Activated T-cell treated with anti-CD3 and anti-CD28 coated beads, Interleukin-2, amount 50 U/mL, for 48 hours (primary cell): ENCODE measurements at regions not wholly inside any gene's neighbourhood (a gene's known extent, or its start where the extent isn't known, plus 50 kb on each side); places are given as distances from the start of the nearest gene placed in this dataset.

Source experiments
- DNase-seq, 2 experiments: peaks; one replicate each; pipeline ENCODE4 v3.0.0-alpha.2; 2020

DNA sequence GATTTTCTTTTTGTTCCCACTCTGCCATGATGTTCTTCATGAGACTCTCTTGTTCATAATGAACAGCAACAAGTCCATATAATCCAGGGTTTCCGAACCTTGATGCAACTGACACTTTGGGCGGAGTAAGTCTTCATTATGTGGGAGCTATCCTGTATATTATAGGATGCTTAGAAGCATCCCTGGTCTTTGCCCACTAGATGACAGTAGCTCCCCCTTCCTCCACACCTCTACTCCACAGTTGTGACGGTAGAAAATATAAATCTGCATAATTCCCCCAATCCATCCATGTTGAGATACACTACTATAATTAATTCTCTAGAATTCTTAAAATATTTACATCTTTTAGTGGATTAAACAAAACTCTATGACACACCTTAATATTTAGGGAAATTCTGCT, 482.2 kb upstream of the CELF4 start:
- DNase-seq = no peak

DNA sequence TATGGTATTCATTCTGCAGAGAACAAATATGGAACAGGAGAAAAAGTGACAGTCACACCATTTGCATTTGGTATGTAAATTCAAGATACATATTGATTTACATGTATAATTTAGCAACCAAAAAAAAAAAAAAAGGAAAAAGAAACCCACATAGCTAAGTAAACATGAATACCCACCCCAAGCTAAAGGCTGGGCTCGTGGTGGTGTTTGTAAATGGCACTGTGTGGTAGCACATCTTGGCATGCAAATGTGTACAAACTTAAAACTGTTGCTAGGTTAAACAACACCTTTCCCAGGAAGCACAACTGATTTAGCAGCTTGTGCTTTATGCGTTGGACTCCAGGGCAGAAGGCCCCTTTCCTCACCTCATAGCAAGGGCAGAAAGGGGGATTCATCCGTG, 481.1 kb upstream of the CELF4 start:
- no peak for DNase-seq

DNA sequence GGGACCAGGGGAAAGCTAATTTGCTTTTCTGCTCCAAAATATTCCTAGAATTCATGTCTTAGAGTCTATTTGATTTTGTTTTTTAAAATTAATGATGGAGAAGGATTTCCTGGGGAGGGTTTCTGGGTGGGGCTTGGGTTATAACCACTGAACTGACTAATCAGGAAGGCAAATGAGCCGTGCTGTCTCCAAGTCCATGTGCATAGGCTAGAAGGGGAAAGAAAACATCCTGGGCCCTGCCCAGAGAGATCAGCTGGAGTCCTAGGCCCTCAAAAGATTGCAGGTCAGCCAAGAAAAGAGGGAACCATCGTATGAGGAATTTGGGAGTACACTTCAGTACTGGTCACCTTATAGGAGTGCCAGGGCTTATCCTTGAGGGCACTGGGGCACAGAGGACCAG, 480.2 kb upstream of the CELF4 start:
- DNase-seq = no peak

DNA sequence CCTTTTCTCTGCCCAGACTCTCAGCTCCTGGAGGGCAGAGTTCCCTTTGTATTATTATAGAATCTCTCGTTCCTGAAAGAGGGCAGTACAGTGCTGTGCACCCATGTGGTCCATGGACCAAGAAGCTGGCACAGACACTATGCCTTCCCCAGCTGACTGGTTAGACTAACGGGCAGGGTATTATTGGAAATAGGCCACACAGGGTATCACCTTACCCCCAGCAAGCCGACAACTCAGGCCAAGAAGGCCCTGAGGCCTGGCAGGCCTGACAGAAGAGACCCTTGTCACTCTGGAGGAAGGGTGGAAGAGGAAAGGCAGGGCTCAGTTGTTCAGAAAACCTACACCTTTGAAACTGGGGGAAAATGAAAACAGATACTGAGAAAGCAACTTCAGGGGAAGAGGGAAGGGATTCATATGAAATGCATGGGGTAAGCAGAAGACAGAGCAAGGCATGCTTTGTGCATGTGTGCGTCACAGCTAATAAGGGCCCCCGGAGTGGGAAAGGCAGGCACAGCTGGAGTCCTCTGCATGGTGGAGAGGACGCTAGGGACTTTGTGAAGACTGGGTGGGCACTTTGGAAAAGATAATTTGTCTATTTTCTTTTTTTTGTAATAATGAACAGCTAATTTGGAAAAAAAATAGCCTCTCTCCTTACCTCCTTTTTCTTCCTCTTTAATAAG, 476.8 kb upstream of the CELF4 start:
- no peak for DNase-seq

DNA sequence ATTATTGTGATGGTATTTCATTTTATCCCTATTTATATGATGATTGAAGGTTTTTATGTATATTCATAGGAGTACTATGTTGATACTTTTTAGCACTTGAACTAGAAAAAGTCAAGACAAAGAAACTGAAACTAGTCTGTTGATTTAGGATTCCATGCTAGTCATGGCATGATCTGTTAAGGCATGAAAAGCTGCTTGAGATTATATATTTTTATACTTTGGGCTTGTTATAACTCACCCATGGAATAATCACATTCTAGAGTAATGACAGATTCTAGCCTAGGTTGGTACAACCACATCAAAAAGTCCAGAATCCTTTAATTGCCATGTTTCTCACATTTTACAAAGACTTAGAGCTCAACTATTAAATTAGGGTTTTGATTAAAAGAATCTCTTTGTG, 472.6 kb upstream of the CELF4 start:
- no peak for DNase-seq

DNA sequence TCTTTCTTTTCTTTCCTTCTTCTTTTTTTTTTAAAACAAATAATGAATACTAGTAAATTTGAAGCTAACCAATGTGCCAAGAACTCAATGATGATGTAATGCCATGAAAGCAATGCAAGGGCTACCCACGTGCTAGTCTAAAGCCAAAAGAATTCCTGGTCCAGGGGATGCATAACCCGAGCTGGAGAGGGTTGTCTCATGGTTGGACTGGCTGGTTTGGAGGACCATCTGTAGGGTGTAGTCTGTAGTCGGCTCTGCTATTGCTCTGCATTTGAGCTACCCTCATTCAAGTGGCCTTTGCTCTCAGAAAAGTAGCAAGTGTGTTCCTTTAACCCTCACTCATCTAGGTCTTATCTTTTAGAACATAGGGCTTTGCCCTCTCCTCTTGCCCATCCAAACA, 469.6 kb upstream of the CELF4 start:
- no peak for DNase-seq

DNA sequence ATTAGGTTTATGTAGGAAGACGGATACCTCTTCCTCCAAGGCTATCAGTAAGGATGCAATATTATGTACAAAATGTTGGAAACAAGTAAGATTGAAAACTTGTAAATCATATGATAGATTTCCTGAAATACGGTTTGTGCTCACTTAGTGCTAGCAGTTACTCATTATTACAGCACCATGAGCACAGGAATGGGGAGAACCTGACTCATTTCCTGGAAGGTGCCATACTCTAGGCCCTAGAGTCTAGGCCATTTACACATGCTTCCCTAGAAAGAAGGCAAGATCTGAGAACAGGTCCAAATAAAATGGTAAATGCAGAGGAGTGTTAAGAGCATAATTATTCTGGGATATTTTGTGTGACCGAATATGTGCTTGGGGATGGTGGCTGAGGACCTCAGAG, 467.7 kb upstream of the CELF4 start:
- no peak for DNase-seq

DNA sequence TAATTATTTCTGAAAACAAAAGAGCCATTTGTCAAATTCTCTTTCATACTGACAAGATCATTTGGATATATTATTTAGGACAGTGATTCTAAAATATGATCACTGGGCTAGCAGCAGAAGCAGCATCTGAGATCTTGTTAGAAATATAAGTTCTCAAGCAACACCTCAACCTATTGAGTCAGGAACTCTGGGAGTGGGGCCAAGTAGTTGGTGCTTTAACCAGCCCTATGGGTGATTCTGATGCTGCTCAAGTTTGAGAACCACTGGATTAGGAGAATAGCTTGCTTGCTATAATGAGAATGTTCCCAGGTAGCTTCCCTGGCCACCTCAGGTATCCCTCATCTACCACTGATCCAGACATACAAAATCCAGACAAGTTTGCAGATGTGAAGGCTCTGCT, 466.9 kb upstream of the CELF4 start:
- no peak for DNase-seq

DNA sequence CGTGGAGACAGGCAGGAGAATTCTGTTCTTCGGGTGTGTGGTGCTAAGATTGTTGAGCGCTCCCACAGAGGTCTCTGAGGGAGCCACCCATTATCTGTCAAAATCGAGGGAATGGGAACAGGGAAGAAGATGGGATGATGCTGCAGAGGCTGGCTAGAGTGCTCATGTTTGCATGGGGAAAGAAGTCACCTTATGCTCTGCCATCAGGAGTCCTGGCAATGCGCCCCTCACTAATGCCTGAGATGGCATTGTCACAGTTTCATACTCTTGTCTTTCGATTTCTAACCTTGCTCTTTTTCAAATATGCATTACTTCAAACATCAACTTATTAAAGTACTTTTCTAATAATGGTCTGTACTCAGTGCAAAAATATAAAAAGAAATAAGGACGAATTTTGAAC, 463.3 kb upstream of the CELF4 start:
- no peak for DNase-seq

DNA sequence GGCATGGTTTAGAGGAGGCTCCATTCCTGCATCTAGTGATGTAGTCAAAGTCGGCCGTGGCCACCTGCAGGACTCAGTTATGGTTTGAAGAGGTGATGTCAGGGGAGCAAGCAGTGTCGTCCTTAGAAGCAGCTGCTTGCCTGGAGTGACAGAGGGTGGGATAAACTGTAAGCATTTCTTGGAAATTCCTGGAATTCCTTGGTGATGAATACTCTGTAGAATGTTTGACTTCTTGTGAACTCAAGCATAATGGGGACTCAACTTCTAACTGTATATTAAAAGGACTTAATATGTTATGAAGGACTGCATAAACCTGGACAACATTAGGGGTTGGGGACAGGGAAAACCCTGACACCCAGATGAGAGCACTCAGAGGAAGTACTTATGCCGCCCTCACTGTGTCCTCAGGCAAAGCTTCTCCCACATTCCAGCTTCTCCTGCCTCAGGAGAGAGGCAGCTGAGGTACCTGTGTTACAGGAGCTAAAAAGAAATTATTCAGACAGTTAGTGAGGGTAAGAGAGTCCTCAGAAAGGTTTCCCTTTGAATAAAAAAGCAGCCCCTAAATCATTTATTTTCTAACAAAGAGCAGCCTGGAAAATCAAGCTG, 459.9 kb upstream of the CELF4 start:
- no peak for DNase-seq

DNA sequence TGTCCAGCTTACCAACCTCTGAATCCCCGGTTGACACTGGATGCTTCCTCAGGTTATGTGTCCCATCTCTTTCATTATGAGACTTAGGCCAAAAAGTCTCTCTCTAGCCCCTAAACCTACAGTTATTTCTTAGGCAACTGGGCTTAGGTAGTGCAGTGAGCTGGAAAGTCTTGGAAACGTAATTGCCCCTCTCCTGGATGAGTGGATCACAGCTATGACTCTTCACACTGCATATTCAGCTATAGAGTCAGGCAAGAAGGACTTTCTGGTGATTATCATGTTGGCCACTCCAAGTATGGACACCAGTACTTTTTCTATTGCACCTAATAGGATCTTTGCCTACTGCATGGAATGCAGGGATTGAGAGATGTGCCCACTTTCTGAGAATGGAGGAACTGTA, 458.3 kb upstream of the CELF4 start:
- DNase-seq = no peak

DNA sequence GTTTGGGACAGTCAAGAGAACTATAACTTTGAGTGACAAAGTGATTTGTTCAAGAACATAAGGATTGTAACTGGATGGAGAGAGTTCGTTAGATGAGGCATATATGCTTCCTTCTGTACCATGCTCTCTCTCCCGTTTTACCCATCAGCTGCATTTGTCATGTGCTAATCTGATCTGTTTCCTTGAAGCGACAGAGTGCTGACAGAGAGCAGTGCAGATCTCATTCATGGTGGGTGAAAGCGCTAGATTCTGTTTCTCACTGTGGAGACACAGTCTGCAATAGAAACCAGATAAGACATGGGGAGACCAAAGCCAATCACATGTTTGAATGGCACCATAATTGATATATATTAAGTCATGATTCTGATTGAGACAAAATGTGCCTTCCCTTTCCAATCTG, 456.6 kb upstream of the CELF4 start:
- DNase-seq = no peak

DNA sequence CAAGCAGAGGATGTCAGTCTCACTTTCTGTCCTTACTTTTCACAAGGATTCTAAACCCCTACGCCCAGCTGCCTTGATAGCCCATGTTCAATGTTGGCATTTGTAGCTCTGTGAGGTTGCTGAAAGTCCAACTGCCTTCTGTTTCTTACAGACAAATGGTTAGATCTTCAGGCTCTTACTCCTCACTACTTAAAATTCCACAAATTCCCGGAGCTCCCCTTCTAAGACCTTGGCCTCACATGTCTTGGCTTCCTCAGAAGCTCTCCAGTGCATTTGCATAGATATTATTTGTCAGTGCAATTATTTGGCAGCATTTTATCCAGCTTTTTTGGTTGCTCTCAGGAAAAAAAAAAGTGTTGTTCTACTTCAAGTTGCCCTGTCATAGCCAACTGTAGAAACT, 453.7 kb upstream of the CELF4 start:
- no peak for DNase-seq

DNA sequence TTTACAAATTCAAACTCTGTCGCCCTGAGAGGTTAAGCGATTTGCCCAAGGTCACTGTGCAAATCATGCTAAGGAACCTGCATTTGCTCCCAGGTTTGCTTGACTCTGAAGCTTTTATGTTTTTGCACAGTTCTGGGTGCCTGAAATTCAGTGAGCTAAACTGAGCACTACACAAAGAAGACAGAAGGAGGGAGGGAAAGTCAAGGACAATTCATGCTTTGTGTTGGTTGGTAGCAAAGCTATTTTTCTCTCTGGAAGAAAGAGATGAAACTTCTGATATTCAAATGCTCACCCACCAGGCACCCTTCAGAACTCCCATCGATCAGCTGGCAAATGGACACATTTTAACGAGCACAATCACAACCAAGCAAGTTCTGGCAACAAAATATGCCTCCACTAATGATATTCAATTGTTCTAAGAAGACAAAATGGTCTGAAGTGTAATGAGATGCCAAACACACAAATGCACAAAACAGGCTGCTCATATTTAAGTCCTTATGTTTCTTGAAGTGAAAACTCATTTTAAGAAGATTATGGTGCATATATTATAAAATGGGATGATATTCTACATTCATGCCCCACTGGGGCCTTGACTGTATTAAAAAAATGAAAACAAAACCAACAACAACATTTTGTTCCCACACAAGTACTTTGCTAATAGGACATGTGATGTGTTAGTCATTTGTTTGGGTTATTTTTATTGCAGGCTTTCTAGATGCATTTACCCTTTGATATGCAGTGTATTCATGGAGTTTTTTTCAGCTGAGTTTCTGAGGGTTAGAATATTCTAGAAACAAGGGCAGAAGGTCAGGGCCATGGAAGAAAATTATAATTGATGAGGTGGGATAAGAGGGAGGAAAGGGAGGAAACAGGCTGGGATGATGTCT, 445.6 kb upstream of the CELF4 start:
- no peak for DNase-seq

DNA sequence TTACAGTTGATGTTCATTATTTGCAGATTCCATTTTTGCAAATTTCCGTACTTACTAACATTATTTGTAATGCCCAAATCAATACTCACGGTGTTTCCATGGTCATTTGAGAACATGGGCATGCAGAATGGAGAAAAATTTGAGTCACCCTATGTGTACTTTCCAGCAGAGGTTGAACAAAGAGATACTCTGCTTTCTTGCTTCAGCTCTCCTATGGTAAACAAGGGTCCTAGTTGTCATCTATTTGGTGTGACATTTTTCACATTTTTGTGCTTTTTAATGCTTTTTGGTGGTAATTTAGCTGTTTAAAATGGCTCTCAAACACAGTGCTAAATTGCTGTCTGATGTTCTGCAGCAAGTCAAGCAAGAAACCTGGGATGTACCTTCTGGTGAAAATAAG, 444.4 kb upstream of the CELF4 start:
- DNase-seq = no peak

DNA sequence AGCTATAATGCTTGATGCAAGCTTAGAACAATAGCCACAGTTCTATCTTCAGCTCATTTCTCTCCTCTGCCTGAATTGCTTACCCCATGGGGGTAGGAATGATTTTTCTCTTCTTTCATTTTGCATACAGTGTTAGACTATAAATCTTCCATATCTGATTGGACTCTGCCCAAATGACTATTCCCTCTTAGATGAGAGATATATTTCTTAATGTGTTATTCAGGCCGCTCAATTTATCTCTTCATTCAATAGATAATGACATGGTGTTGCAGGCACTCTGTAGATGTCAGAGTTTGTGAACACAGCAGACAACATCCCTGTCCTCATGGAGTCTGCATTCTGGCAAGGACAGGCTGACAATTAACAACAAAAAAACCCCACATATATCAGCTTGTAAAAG, 443.7 kb upstream of the CELF4 start:
- no peak for DNase-seq

DNA sequence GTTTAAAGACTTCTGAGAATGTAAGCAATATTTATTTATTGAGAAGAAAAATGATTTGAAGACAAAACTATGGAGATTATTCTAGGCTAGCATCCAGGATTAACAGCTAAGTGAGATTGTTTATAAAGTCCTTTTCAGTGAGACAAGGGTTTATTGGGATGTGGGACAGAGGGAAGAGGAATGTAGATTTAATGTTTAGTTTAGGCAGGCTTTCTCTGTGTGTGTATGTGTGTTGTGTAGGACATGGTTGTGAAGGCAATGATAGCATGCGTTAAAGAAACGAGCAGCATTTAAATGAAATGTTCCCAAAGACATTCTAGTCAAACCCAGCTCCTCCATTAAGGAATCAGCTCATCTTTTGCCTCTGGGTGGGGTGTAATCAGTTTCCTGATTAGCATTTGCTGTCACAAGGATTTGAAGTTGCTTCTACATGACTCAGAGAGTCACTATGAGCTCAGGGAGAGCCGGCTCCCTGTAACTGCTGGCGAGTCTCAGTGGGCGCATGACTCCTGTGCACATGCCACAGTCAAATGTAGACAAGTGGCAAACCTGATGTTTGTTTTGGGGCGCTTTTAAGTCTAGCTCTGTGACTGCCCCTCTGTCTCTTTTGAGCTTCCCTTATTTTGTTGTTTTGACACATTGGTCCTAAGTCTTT, 442.2 kb upstream of the CELF4 start:
- DNase-seq = no peak

DNA sequence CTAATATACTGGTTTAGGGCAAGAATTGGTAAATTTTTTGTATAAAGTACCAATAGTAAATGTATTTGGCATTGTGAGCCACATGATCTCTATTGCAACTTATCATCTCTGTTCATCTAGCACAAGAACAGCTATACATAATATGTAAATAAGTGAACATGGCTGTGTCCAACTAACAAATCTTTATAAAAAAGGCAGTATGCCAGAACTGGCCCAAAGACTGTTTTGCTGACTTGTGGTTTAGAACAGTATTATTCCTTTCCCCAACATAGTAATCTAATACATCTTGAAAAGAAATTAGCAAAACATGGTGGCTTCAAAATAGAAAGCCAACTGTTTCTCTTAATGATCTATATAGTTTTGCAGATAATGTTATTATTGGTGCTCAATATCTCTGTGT, 441.4 kb upstream of the CELF4 start:
- DNase-seq = no peak

DNA sequence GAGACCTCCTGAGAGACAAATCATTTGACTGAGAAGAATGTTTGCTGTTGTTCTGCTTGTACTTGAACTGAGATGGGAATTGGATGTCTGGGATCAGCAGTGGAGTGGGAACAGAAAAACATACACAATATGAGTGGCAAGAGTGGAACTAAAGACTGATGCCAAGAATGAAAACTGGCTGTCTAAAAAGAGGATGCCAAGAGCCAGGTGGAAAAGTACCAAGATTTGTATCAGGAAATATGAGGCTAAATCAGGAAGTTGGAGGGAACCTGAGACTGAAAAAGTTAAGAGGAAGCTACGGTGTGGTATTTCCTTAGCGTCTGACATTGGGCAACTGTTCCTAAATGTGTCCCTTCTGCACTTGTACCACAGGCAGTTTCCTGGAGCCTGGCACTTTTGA, 440.9 kb upstream of the CELF4 start:
- DNase-seq = no peak

DNA sequence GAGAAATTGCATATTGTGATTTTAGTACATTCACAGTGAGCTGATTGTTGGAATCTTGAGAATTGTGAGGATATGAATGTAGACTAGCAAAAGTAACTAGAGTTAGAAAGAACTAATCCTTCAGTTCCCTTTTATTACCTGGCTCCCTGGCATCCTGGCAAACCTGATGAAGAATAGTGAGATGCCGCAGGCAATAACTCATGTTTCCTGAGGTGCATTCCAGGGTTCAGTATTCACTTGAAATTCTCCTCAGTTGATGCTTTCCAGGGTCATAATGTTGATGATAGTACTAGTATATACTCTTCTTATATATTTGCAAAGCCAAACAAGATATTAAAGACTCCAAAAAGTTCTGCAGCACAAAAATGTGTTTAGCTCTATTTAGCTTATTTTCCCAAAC, 432.1 kb upstream of the CELF4 start:
- DNase-seq = no peak

DNA sequence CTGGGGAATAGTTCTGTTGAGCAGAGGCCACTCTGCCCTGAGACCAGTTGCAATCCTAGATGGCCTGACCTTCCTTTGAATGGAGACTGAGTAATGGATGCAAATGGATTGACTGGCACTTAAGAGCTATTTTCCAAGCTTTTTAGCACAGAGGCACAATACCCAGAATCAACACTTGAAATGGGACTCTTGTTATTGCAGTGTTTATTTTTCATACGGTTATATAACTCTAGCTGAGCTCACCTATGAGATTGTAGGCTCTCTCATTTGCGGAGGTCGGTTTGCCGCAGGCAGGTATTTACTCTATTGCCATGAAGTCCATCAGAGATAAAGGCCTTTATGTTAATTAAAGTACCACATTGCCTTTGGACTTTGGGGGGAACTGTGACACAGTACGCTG, 422.3 kb upstream of the CELF4 start:
- DNase-seq = no peak

DNA sequence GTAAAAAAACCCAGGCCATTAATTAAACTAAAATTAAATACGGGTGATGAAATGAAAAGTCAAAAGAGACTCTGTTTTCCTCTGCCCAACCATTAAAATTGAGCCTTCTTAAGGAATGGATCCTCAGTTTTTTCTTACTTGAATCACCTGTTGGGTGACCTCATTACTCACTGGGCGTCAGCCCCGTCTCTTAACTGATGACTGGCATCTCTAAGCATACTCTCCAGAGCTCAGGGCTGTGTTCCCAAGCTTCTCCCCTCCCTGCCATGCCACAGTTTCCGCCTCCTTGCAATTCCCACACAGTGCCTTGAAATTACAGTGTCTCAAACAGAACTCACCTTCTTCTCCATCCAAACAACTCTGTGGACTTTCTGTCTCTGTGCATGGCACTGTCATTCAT, 421.1 kb upstream of the CELF4 start:
- DNase-seq = no peak

DNA sequence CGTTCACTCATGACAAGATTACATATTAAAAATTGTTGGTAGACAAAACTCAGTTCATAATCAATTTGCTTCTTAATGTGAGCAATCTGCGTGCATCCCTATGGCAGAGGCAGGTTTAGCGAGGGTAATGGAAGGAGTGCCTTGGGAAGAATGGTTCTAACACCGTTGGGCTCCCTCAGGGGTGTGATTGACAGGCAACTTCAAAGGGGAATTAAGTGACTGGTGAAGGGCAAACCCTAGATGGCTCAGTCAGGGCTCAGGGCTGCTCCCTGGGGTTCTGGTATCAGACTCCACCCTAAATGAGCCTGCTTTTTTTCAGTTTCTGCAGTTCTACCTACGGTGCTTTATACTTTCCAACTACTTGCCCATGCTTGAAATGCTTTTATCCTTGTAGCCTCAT, 419.5 kb upstream of the CELF4 start:
- no peak for DNase-seq

DNA sequence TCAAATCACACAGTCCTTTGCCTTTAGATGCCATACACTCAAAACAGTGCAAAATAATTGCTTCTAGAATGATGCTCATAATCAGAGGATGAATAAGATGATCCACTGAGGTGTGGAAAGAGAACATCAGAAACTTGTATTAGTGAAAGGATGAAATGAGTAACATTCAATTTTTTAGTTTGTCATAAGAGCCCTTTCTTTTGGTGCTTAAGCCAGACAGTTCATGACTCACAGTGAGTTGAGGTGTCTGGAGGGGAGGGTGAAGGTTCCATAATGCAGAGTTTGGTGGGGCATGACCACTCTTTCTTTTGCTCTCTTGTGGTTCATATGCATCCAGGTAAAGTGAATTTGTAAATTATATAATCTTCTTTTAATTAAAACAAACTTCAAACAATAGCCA, 415.0 kb upstream of the CELF4 start:
- DNase-seq = no peak
